ENCODE measurements at regions not wholly inside any gene's neighbourhood (a gene's known extent, or its start where the extent isn't known, plus 50 kb on each side); places are given as distances from the start of the nearest gene placed in this dataset.

GRCh38 chr4:22870847-22871449, 178.2 kb downstream of the GBA3 start:
- DNase-seq (ENCODE audit: low read depth), result no peak

GRCh38 chr4:22869235-22869634, 176.5 kb downstream of the GBA3 start:
- no peak for DNase-seq (ENCODE audit: low read depth)

Data from GM04504 (cell line).